ENCODE measurements at regions not wholly inside any gene's neighbourhood (a gene's known extent, or its start where the extent isn't known, plus 50 kb on each side); places are given as distances from the start of the nearest gene placed in this dataset.

DNA sequence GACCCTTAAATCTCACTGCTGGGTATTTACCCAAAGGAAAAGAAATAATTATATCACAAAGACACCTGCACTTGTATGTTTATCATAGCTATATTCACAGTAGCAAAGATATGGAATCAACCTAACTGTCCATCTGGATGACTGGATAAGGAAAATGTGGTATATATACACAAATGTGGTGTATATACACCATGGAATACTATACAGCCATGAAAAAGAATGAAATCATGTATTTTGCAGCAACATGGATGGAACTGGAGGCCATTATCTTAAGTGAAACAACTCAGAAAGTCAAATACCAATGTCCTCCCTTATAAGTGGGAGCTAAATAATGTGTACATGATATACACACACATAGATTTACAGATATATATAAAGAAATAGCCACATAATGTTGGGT is 168.2 kb downstream of the SH2D4B start (continued):
- TF ChIP-seq, protein P1, sequence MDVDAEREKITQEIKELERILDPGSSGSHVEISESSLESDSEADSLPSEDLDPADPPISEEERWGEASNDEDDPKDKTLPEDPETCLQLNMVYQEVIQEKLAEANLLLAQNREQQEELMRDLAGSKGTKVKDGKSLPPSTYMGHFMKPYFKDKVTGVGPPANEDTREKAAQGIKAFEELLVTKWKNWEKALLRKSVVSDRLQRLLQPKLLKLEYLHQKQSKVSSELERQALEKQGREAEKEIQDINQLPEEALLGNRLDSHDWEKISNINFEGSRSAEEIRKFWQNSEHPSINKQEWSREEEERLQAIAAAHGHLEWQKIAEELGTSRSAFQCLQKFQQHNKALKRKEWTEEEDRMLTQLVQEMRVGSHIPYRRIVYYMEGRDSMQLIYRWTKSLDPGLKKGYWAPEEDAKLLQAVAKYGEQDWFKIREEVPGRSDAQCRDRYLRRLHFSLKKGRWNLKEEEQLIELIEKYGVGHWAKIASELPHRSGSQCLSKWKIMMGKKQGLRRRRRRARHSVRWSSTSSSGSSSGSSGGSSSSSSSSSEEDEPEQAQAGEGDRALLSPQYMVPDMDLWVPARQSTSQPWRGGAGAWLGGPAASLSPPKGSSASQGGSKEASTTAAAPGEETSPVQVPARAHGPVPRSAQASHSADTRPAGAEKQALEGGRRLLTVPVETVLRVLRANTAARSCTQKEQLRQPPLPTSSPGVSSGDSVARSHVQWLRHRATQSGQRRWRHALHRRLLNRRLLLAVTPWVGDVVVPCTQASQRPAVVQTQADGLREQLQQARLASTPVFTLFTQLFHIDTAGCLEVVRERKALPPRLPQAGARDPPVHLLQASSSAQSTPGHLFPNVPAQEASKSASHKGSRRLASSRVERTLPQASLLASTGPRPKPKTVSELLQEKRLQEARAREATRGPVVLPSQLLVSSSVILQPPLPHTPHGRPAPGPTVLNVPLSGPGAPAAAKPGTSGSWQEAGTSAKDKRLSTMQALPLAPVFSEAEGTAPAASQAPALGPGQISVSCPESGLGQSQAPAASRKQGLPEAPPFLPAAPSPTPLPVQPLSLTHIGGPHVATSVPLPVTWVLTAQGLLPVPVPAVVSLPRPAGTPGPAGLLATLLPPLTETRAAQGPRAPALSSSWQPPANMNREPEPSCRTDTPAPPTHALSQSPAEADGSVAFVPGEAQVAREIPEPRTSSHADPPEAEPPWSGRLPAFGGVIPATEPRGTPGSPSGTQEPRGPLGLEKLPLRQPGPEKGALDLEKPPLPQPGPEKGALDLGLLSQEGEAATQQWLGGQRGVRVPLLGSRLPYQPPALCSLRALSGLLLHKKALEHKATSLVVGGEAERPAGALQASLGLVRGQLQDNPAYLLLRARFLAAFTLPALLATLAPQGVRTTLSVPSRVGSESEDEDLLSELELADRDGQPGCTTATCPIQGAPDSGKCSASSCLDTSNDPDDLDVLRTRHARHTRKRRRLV (CRISPR knock-in tag; IDR thresholded peaks at IDR 0.05) = no peak
- TF ChIP-seq KLF15 (CRISPR knock-in tag; IDR thresholded peaks at IDR 0.05; ENCODE audit: borderline replicate concordance) (no peak), IRF2 (CRISPR knock-in tag; IDR thresholded peaks at IDR 0.05) (no peak), KLF16 (CRISPR knock-in tag; IDR thresholded peaks at IDR 0.05) (no peak)

DNA sequence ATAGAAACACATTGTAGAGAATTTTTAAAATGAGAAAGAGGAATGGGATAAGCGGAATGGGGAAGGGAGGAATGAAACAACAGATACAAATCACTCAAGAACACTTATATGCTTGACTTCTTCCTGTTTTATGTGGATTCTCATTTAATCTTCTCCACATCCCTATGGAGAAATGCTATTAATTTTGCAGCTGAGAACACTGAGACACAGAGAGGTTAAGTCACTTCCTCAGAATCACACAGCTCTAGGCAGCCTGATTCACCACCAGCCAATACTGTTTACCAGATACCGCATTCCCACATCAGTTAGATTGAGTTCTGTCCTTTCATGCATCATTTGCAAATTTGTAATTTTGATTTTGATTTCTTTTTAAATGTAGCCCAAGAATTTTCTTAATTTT is 170.5 kb downstream of the SH2D4B start:
- Histone ChIP-seq H3K27me3 (ENCODE audit: control insufficient read depth in 1 of 2, insufficient read depth in 2 of 2, low read length in 2 of 2) (peaks cover 0 to under 1% of the 10 kb centered on the region in 2 experiments; a peak in 2 of 5 replicates), H3K4me1 (ENCODE audit: insufficient read depth, low read length) (no peaks in the 10 kb centered on the region), H3K79me2 (ENCODE audit: insufficient read depth, low read length) (no peaks in the 10 kb centered on the region), H3K9me3 (ENCODE audit: low read length) (no peaks in the 10 kb centered on the region), H3K4me3 (replicated peaks in 1 of 3; ENCODE audit: insufficient read depth in 1 of 3, low read depth in 2 of 3, low read length in 3 of 3) (no peak overlapping the region), H2AFZ (ENCODE audit: low read length) (no peak overlapping the region), H3K4me2 (ENCODE audit: low read depth, low read length) (no peak overlapping the region), H4K20me1 (ENCODE audit: insufficient read depth, low read length) (no peaks in the 10 kb centered on the region), H3K9ac (ENCODE audit: insufficient read depth, low read depth, low read length) (no peak overlapping the region), H3K36me3 (replicated peaks in 1 of 2; ENCODE audit: control insufficient read depth in 1 of 2, insufficient read depth in 2 of 2, low read length in 2 of 2) (no peaks in the 10 kb centered on the region), H3K27ac (ENCODE audit: extremely low read length, insufficient read depth, low read length) (no peak overlapping the region)
- FAIRE-seq = no peak
- CTCF ChIA-PET (ENCODE audit: low intra/inter-chr PET ratio, low total read pairs) = no interaction called here
- DNase-seq (ENCODE audit: low spot score) = no peak
- WGBS (ENCODE audit: low lambda C conversion rate) = 39% methylated on average over 2 of the region's 2 CpGs
- ATAC-seq = no peak
- in situ Hi-C loops (cut with HindIII; ENCODE audit: extremely low pct_ligation_motif_present, low pct_unique_long_range_greater_than_20kb) = no loop called here
- intact Hi-C loops (cut with micrococcal nuclease; ENCODE audit: unreplicated experiment) = no loop called here
- BruUV-seq (replicated peaks) = no TSS peak
- POLR2A ChIA-PET = no interaction called here
- TF ChIP-seq ZNF160 (CRISPR knock-in tag; IDR thresholded peaks at IDR 0.05) (no peak), IRX3 (CRISPR knock-in tag; IDR thresholded peaks at IDR 0.05; ENCODE audit: borderline replicate concordance, low read depth) (no peak), ZNF207 (IDR thresholded peaks at IDR 0.05; ENCODE audit: borderline replicate concordance) (no peak), ATM (IDR thresholded peaks at IDR 0.05; ENCODE audit: borderline replicate concordance) (no peak), BCL3 (CRISPR knock-in tag; IDR thresholded peaks at IDR 0.05) (no peak), KLF11 (CRISPR knock-in tag; IDR thresholded peaks at IDR 0.05) (no peak), ZNF570 (CRISPR knock-in tag; IDR thresholded peaks at IDR 0.05; ENCODE audit: borderline replicate concordance) (no peak), CC2D1A (CRISPR knock-in tag; IDR thresholded peaks at IDR 0.05) (no peak), KAT7 (CRISPR knock-in tag; IDR thresholded peaks at IDR 0.05; ENCODE audit: borderline replicate concordance) (no peak)

Data from HepG2 (cell line).